Gastroesophageal sphincter (tissue), 4 donors: ENCODE measurements at regions not wholly inside any gene's neighbourhood (a gene's known extent, or its start where the extent isn't known, plus 50 kb on each side); places are given as distances from the start of the nearest gene placed in this dataset.

ENCODE experiments used
- ATAC-seq: fragments of 150-250 bp; one replicate; pipeline ENCODE4 v1.9.1; 2016; ENCODE audit warnings: mild to moderate bottlenecking, moderate library complexity
- H3K27ac ChIP-seq, 4 donors: fragments of 200-600 bp; sonication (generic) in 3 of 4; 1 replicate in 3 of 4; 2 replicates in 1 of 4; pipeline ENCODE4 v1.5.1; 2016 to 2019
- H3K27me3 ChIP-seq: fragments of 200-600 bp; sonication (generic); one replicate; pipeline ENCODE4 v1.5.1; 2019
- H3K36me3 ChIP-seq, 2 donors: fragments of 200-600 bp; sonication (generic); one replicate each; pipeline ENCODE4 v1.5.1; 2019; ENCODE audit warnings: control low read depth in 1 of 2
- H3K4me1 ChIP-seq, 3 donors: fragments of 200-600 bp; sonication (generic); 1 replicate in 2 of 3; 2 replicates in 1 of 3; pipeline ENCODE4 v1.5.1; 2016 to 2019; ENCODE audit warnings: control low read depth in 2 of 3
- H3K4me3 ChIP-seq, 2 donors: fragments of 200-600 bp; sonication (generic); one replicate each; pipeline ENCODE4 v1.5.1; 2019; ENCODE audit warnings: mild to moderate bottlenecking in 1 of 2, moderate library complexity in 1 of 2
- H3K9me3 ChIP-seq, 3 donors: fragments of 200-600 bp; sonication (generic); one replicate each; pipeline ENCODE4 v1.5.1; 2017 to 2019; ENCODE audit warnings: control low read depth in 2 of 3
- CTCF ChIP-seq, 4 experiments: fragments of 200-600 bp in 2 of 4; fragments of 450-650 bp in 2 of 4; sonication (generic) in 1 of 4; IDR thresholded peaks; one replicate each; pipeline ENCODE4 v1.5.1; 2017 to 2019; ENCODE audit warnings: antibody characterized with exemption in 4 of 4, mild to moderate bottlenecking in 2 of 4, moderate library complexity in 2 of 4
- EP300 ChIP-seq: sonication (generic); formaldehyde crosslinking; IDR thresholded peaks from one replicate; pipeline ENCODE4 v1.6.1; 2017; ENCODE audit warnings: antibody characterized with exemption, mild to moderate bottlenecking
- POLR2A ChIP-seq, 2 donors: fragments of 450-650 bp; IDR thresholded peaks; one replicate each; pipeline ENCODE4 v1.6.1; 2017; ENCODE audit warnings: antibody characterized with exemption in 2 of 2, mild to moderate bottlenecking in 2 of 2, moderate library complexity in 1 of 2
- POLR2AphosphoS5 ChIP-seq: sonication (generic); formaldehyde crosslinking; IDR thresholded peaks from one replicate; pipeline ENCODE4 v1.6.1; 2017; ENCODE audit warnings: antibody characterized with exemption
- WGBS, 2 donors: methylation state at CpG; one replicate each; pipeline ENCODE4 v1.1.5; 2018; ENCODE audit warnings: low coverage in 1 of 2; 5-methylcytosine and 5-hydroxymethylcytosine counted together

DNA sequence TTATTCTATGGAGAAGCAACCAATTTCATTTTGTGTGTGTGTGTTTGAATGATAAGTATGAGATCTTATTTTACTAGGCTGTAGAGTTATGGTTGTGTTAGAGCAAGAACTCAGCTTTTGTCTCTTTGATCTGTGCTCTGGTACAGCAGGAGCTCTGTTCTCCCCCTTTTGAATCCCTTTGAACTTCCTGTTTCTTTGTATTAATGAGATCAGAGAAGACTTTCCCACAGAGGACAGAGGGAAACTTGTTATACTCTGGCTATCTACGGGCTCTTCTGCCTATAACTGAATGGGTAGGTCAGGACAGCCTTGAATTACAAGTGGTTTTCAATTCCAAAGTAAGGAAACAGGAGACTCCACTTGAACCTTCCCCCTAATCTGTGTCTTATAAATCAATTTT lies 1015.0 kb upstream of the RAG2 start:
- 44 to 71% methylated on average over 1 of the region's 1 CpG for WGBS, 2 donors
- H3K9me3 ChIP-seq = no peaks in the 10 kb centered on the region
- H3K4me1 ChIP-seq = no peaks in the 10 kb centered on the region
- H3K4me3 ChIP-seq = no peak overlapping the region
- no peaks in the 10 kb centered on the region for H3K36me3 ChIP-seq
- H3K27ac ChIP-seq = no peak overlapping the region
- no peak for ATAC-seq
- H3K27me3 ChIP-seq = no peaks in the 10 kb centered on the region
- TF ChIP-seq POLR2A (IDR thresholded peaks at IDR 0.05) = no peak
- TF ChIP-seq EP300 = no peak
- no peak for TF ChIP-seq CTCF (IDR thresholded peaks at IDR 0.05)
- TF ChIP-seq POLR2AphosphoS5 = no peak

DNA sequence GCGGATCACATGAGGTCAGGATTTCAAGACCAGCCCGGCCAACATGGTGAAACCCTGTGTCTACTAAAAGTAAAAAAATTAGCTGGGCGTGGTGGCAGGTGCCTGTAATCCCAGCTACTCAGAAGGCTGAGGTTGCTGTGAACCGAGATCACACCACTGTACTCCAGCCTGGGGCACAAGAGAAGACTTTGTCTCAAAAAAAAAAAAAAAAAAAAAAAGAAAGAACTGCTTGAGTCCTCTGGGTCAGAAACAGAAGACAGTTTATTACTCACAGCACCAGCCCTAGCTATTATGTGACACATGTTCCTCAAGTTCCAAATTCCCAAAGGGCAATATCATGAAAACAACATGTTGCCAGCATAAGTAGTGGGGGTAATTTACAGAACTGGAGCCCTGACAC lies 1014.1 kb upstream of the RAG2 start:
- Histone ChIP-seq H3K36me3 (no peaks in the 10 kb centered on the region), H3K4me3 (no peak overlapping the region), H3K4me1 (no peaks in the 10 kb centered on the region), H3K9me3 (no peaks in the 10 kb centered on the region), H3K27ac (no peak overlapping the region), H3K27me3 (no peaks in the 10 kb centered on the region)
- no peak for ATAC-seq
- TF ChIP-seq POLR2AphosphoS5 (no peak), POLR2A (IDR thresholded peaks at IDR 0.05) (no peak), EP300 (no peak), CTCF (IDR thresholded peaks at IDR 0.05) (no peak)
- WGBS, 2 donors = 70 to 77% methylated on average over 2 to 3 of the region's 4 CpGs

GRCh38 chr11:37605229-37605628 lies 1007.2 kb upstream of the RAG2 start:
- Histone ChIP-seq H3K4me1 (no peaks in the 10 kb centered on the region), H3K27ac (no peak overlapping the region), H3K27me3 (no peaks in the 10 kb centered on the region), H3K4me3 (no peak overlapping the region), H3K9me3 (peaks cover 0 to 12% (median 0%) of the 10 kb centered on the region in 3 donors), H3K36me3 (no peaks in the 10 kb centered on the region)
- whole genome bisulfite sequencing, 2 donors = 67% methylated on average over 1 of the region's 1 CpG; no CpG with 5 or more reads in 1 of the 2 donors
- ATAC-seq = no peak
- TF ChIP-seq CTCF (IDR thresholded peaks at IDR 0.05) (no peak), EP300 (no peak), POLR2A (IDR thresholded peaks at IDR 0.05) (no peak), POLR2AphosphoS5 (no peak)

GRCh38 chr11:37598381-37598780 lies 1000.3 kb upstream of the RAG2 start:
- Histone ChIP-seq H3K27ac (no peak overlapping the region), H3K4me3 (no peak overlapping the region), H3K36me3 (no peaks in the 10 kb centered on the region), H3K27me3 (no peaks in the 10 kb centered on the region), H3K4me1 (no peaks in the 10 kb centered on the region), H3K9me3 (peaks cover 0 to 6% (median 0%) of the 10 kb centered on the region in 3 donors)
- TF ChIP-seq CTCF (IDR thresholded peaks at IDR 0.05) = no peak
- no peak for ATAC-seq
- WGBS, 2 donors = 25 to 43% methylated on average over 1 of the region's 1 CpG

DNA sequence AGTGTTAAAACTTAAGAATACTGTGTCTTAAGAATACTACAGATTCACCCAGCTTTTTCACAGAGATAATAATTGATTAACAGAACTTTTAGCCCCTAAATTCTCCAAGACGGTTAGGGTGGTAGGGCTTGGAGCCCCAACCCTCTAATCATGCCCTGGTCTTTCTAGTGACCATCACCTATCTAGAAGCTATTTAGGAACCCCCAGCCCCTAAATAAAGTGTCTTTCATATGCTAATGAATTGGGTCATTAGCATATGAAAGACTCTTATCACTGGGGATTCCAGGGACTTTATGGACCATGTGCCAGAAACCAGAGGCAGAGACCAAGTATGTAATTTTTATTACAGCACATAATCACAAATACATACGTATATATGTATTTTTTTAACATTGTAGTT lies 999.7 kb upstream of the RAG2 start:
- no peaks in the 10 kb centered on the region for H3K9me3 ChIP-seq
- WGBS, 2 donors = 68 to 88% methylated on average over 2 of the region's 2 CpGs
- ATAC-seq = no peak
- H3K4me3 ChIP-seq = no peak overlapping the region
- TF ChIP-seq POLR2AphosphoS5 (no peak), EP300 (no peak), POLR2A (IDR thresholded peaks at IDR 0.05) (no peak), CTCF (IDR thresholded peaks at IDR 0.05) (no peak)
- H3K27ac ChIP-seq = no peak overlapping the region
- H3K36me3 ChIP-seq = no peaks in the 10 kb centered on the region
- H3K27me3 ChIP-seq = no peaks in the 10 kb centered on the region
- H3K4me1 ChIP-seq = no peaks in the 10 kb centered on the region
